ENCODE measurements at regions not wholly inside any gene's neighbourhood (a gene's known extent, or its start where the extent isn't known, plus 50 kb on each side); places are given as distances from the start of the nearest gene placed in this dataset.

DNA sequence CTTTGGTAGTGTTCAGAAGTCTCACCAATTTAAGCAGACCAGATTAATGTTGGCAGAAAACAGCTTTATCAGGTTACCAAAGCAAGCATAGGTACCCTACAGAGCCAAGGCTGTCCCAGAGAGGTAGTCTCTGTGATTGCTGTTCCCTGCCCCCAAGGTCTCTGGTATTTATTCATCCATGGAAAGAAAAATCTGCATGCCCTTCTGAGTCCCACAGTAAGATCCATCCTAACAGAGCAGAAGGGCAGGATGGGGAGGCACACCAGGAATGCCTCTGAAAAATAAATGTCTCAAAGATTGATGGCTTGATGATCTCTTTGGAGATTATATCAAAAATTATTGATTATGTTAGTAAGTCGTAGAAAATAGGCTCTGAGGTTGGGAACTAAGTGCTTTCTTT lies 122.8 kb downstream of the FAT3 start:
- CTCF ChIA-PET: interaction anchor here (0.9 to 1.1 kb wide), 3 partner anchors 26 to 539 kb away, joined by 3 to 4 read pairs (median 3); no protein-coding TSS in a partner anchor

DNA sequence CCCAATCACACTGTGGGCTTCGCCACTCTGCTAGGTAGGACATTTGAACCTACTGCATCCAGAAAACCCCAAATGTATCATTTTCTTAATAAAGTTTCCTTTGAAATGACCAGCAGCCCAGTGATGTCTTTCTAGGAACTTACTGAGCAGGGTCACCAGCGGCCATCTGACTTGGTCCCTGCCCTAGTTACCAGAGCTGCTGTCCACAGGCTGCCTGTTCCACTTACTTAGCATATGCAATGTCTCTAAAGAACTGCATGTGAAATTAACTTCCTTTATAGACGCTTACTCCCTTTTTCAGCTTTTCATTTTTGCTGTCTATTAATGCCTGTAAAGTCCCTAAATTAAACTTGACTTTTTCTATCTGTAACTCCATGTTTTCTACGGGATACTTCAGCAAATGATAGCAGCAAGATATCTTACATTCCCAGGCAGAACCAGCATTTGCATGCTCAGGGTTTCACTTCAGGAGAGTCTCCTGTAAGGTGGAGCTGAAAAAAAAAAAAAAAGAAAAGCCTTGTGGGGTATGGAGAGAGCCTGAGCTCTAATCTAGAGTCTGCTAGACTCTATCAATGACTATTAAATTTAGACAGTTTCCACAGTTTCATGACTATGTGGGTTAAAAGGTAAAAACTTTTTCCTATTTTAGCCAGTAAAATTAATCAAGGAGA lies 125.0 kb downstream of the FAT3 start:
- ChIA-PET POLR2A (no interaction called here), CTCF (interaction anchor here (0.6 to 0.9 kb wide), 2 partner anchors 9 to 852 kb away, joined by 3 to 4 read pairs; no protein-coding TSS in a partner anchor)
- Mint-ChIP-seq H3K4me3 (ENCODE audit: unreplicated experiment) (no peak overlapping the region), H3K36me3 (ENCODE audit: insufficient read depth, unreplicated experiment) (no peaks in the 10 kb centered on the region), H3K9me3 (ENCODE audit: unreplicated experiment) (no peaks in the 10 kb centered on the region), H3K27ac (ENCODE audit: low read depth, unreplicated experiment) (no peak overlapping the region), H3K27me3 (ENCODE audit: insufficient read depth, unreplicated experiment) (no peaks in the 10 kb centered on the region), H3K4me1 (ENCODE audit: insufficient read depth, unreplicated experiment) (no peaks in the 10 kb centered on the region)
- DNase-seq (ENCODE audit: unreplicated experiment): no peak
- no TSS peak for BruUV-seq (replicated peaks)
- TF ChIP-seq, protein P1, sequence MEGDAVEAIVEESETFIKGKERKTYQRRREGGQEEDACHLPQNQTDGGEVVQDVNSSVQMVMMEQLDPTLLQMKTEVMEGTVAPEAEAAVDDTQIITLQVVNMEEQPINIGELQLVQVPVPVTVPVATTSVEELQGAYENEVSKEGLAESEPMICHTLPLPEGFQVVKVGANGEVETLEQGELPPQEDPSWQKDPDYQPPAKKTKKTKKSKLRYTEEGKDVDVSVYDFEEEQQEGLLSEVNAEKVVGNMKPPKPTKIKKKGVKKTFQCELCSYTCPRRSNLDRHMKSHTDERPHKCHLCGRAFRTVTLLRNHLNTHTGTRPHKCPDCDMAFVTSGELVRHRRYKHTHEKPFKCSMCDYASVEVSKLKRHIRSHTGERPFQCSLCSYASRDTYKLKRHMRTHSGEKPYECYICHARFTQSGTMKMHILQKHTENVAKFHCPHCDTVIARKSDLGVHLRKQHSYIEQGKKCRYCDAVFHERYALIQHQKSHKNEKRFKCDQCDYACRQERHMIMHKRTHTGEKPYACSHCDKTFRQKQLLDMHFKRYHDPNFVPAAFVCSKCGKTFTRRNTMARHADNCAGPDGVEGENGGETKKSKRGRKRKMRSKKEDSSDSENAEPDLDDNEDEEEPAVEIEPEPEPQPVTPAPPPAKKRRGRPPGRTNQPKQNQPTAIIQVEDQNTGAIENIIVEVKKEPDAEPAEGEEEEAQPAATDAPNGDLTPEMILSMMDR (IDR thresholded peaks at IDR 0.05; ENCODE audit: unreplicated experiment): no peak
- intact Hi-C loops (cut with micrococcal nuclease): loop anchor here (10.0 kb wide), 1 partner anchor 155 kb away; no protein-coding TSS in a partner anchor

More for the DNA sequence above, 122.8 kb downstream of the FAT3 start:
- intact Hi-C loops (cut with micrococcal nuclease): loop anchor here (10.0 kb wide), 1 partner anchor 157 kb away; no protein-coding TSS in a partner anchor
- TF ChIP-seq, protein P1 (IDR thresholded peaks at IDR 0.05; ENCODE audit: unreplicated experiment): no peak
- DNase-seq (ENCODE audit: unreplicated experiment): no peak
- POLR2A ChIA-PET: interaction anchor here (2.6 kb wide), 1 partner anchor 9 kb away, joined by 6 read pairs; no protein-coding TSS in a partner anchor
- BruUV-seq (replicated peaks): no TSS peak
- Mint-ChIP-seq H3K27ac (ENCODE audit: low read depth, unreplicated experiment) (no peak overlapping the region), H3K4me1 (ENCODE audit: insufficient read depth, unreplicated experiment) (no peaks in the 10 kb centered on the region), H3K36me3 (ENCODE audit: insufficient read depth, unreplicated experiment) (no peaks in the 10 kb centered on the region), H3K9me3 (ENCODE audit: unreplicated experiment) (no peaks in the 10 kb centered on the region), H3K4me3 (ENCODE audit: unreplicated experiment) (no peak overlapping the region), H3K27me3 (ENCODE audit: insufficient read depth, unreplicated experiment) (no peaks in the 10 kb centered on the region)

DNA sequence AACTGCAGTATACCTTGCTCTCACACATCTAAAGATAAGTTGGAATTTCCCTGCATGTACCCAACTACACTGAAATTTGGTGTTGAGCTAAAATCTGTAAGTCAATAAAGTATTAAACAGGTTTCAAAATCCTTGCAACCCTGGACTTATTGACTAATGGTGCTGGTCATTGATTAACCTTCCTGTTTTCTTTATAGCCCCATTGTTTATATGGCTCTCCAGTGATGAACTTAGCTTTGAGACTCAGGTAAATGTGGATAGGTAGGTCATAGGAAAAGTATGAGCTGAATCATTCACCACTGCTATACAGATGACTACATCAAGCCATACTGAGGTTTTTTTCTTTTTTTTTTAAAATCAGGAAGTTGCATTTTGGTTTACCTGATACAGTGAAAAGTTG lies 132.7 kb downstream of the FAT3 start:
- no peaks in the 10 kb centered on the region for H3K4me1 Mint-ChIP-seq (ENCODE audit: insufficient read depth, unreplicated experiment)
- no peaks in the 10 kb centered on the region for H3K36me3 Mint-ChIP-seq (ENCODE audit: insufficient read depth, unreplicated experiment)
- ChIA-PET POLR2A (interaction anchor here (1.9 kb wide), 1 partner anchor 10 kb away, joined by 6 read pairs; no protein-coding TSS in a partner anchor), CTCF (no interaction called here)
- H3K9me3 Mint-ChIP-seq (ENCODE audit: unreplicated experiment): no peaks in the 10 kb centered on the region
- H3K27ac Mint-ChIP-seq (ENCODE audit: low read depth, unreplicated experiment): no peak overlapping the region
- BruUV-seq (replicated peaks): no TSS peak
- TF ChIP-seq, protein P1 (IDR thresholded peaks at IDR 0.05; ENCODE audit: unreplicated experiment): no peak
- no peak overlapping the region for H3K4me3 Mint-ChIP-seq (ENCODE audit: unreplicated experiment)
- H3K27me3 Mint-ChIP-seq (ENCODE audit: insufficient read depth, unreplicated experiment): no peaks in the 10 kb centered on the region
- DNase-seq (ENCODE audit: unreplicated experiment): no peak
- intact Hi-C loops (cut with micrococcal nuclease): no loop called here

DNA sequence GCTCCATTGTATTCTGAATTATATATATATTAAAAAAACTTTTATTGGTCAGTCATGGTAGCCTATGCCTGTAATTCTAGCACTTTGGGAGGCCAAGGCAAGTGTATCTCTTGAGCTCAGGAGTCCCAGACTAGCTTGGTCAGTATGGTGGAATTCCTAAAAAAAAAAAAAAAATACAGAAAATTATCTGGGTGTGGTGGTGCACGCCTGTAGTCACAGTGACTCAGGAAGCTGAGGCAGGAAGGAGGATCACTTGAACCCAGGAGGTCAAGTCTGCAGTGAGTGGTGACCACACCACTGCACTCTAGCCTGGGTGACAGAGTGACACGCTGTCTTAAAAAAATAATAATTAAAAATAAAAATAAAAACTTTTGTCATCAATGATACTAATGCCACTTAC lies 133.2 kb downstream of the FAT3 start:
- Mint-ChIP-seq H3K4me1 (ENCODE audit: insufficient read depth, unreplicated experiment) (no peaks in the 10 kb centered on the region), H3K9me3 (ENCODE audit: unreplicated experiment) (no peaks in the 10 kb centered on the region), H3K27ac (ENCODE audit: low read depth, unreplicated experiment) (no peak overlapping the region), H3K4me3 (ENCODE audit: unreplicated experiment) (no peak overlapping the region), H3K36me3 (ENCODE audit: insufficient read depth, unreplicated experiment) (no peaks in the 10 kb centered on the region), H3K27me3 (ENCODE audit: insufficient read depth, unreplicated experiment) (no peaks in the 10 kb centered on the region)
- intact Hi-C loops (cut with micrococcal nuclease): no loop called here
- POLR2A ChIA-PET: no interaction called here
- no TSS peak for BruUV-seq (replicated peaks)
- DNase-seq (ENCODE audit: unreplicated experiment): no peak
- TF ChIP-seq, protein P1 (IDR thresholded peaks at IDR 0.05; ENCODE audit: unreplicated experiment): no peak
- CTCF ChIA-PET: interaction anchor here (0.6 to 1.1 kb wide), 2 partner anchors 18 to 78 kb away, joined by 3 read pairs; no protein-coding TSS in a partner anchor
